ENCODE measurements at regions not wholly inside any gene's neighbourhood (a gene's known extent, or its start where the extent isn't known, plus 50 kb on each side); places are given as distances from the start of the nearest gene placed in this dataset.

DNA sequence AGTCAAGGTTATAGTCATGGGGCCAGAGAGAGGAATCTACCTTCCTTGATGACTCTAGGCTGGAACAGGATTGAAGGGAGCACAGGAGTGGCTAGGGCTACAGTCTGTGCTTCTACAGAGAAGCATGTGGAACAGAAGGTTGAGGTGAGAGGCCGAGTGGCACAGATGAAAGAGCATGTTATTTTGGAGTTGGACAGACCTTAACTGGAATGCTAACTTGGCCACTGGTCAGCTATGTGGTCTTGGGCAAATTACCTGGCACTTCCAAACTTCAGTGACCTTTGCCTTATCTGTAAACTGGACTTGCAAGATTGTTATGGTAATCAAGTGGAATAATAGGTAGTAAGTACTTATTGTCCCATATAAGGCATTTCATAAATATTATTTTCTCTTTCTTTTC lies 252.7 kb downstream of the KCNRG start:
- Histone ChIP-seq H3K4me1 (ENCODE audit: control insufficient read depth, insufficient read depth, low read length) (no peaks in the 10 kb centered on the region), H3K27ac (ENCODE audit: low read length) (no peak overlapping the region), H3K9me3 (ENCODE audit: control insufficient read depth, low read depth, low read length) (no peaks in the 10 kb centered on the region), H3K4me3 (ENCODE audit: low read length) (no peak overlapping the region), H3K36me3 (ENCODE audit: control insufficient read depth, insufficient read depth, low read length) (no peaks in the 10 kb centered on the region), H3K27me3 (ENCODE audit: control insufficient read depth, insufficient read depth, low read length) (no peaks in the 10 kb centered on the region)
- WGBS (ENCODE audit: insufficient coverage, low lambda C conversion rate): 67% methylated on average over 1 of the region's 1 CpG
- DNase-seq: no peak

DNA sequence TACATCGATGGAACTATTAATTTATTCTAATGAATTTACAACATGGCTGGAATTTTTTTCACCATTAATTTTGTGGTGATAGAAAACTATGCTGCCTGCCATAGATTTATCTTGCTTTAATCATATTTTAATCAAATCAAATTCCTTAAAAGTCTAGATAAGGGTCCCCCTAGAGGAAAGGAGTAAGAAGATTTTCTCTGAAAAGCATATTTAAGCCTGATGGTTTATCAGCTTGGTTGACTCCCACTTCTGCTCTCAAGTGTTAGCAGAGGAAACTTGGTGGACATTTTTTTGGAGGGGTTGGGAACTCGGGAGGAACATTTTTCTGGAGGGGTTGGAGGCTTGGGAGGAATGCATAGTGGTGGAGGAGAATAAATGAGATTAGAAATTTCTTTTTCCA lies 253.3 kb downstream of the KCNRG start:
- Histone ChIP-seq H3K27ac (ENCODE audit: low read length) (no peak overlapping the region), H3K9me3 (ENCODE audit: control insufficient read depth, low read depth, low read length) (no peaks in the 10 kb centered on the region), H3K36me3 (ENCODE audit: control insufficient read depth, insufficient read depth, low read length) (no peaks in the 10 kb centered on the region), H3K4me3 (ENCODE audit: low read length) (no peak overlapping the region), H3K4me1 (ENCODE audit: control insufficient read depth, insufficient read depth, low read length) (no peaks in the 10 kb centered on the region), H3K27me3 (ENCODE audit: control insufficient read depth, insufficient read depth, low read length) (no peaks in the 10 kb centered on the region)
- DNase-seq: no peak
- WGBS (ENCODE audit: insufficient coverage, low lambda C conversion rate): no CpG with 5 or more reads among the region's 2 CpGs

DNA sequence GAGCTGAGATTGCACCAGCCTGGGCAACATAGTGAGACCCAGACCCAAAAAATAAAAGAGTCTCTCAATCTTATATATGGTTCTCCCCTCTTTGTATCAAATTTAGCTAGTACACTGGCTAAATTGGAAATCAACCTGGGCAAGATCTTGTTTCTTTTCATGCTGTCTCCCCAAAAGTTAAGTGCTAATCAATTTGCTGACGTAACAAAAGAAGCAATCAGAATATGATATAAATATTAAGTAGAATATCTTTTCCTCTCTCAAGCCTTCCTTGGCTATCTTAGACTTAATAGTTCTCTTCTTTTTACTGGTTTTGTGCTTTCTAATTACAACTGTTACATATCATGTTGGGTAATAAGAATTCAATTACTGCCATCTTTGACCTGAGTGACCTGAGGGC lies 258.9 kb downstream of the KCNRG start:
- Histone ChIP-seq H3K4me3 (ENCODE audit: low read length) (no peak overlapping the region), H3K36me3 (ENCODE audit: control insufficient read depth, insufficient read depth, low read length) (no peaks in the 10 kb centered on the region), H3K27me3 (ENCODE audit: control insufficient read depth, insufficient read depth, low read length) (no peaks in the 10 kb centered on the region), H3K4me1 (ENCODE audit: control insufficient read depth, insufficient read depth, low read length) (no peaks in the 10 kb centered on the region), H3K27ac (ENCODE audit: low read length) (no peak overlapping the region), H3K9me3 (ENCODE audit: control insufficient read depth, low read depth, low read length) (no peaks in the 10 kb centered on the region)
- no peak for DNase-seq
- 100% methylated on average over 1 of the region's 1 CpG for WGBS (ENCODE audit: insufficient coverage, low lambda C conversion rate)

GRCh38 chr13:50275392-50276063 lies 260.3 kb downstream of the KCNRG start:
- H3K36me3 ChIP-seq (ENCODE audit: control insufficient read depth, insufficient read depth, low read length): no peaks in the 10 kb centered on the region
- no peak overlapping the region for H3K4me3 ChIP-seq (ENCODE audit: low read length)
- H3K27ac ChIP-seq (ENCODE audit: low read length): no peak overlapping the region
- no peaks in the 10 kb centered on the region for H3K9me3 ChIP-seq (ENCODE audit: control insufficient read depth, low read depth, low read length)
- H3K27me3 ChIP-seq (ENCODE audit: control insufficient read depth, insufficient read depth, low read length): no peaks in the 10 kb centered on the region
- WGBS (ENCODE audit: insufficient coverage, low lambda C conversion rate): no CpG with 5 or more reads among the region's 1 CpG
- no peaks in the 10 kb centered on the region for H3K4me1 ChIP-seq (ENCODE audit: control insufficient read depth, insufficient read depth, low read length)
- DNase-seq: peak; percentile 19 to 28

DNA sequence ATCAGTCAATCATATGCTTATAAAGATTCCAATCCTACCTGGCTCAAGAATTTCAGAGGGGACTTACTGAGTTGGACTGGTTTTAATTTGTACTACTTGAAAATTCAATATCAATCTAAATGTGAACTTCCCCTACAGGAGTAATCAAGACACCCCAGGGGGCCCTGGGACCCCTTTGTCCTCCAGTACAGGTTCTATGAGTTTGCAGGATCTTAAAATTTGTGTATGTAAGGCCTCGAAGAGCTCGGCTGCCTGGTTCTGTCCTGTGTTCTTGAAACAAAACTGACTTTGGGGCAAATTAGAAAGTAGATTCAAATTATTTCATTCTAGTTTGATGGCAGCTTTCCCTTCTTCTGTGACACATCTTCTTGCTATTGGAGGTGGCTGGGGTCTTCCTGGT lies 261.3 kb downstream of the KCNRG start:
- WGBS (ENCODE audit: insufficient coverage, low lambda C conversion rate): no CpG with 5 or more reads among the region's 2 CpGs
- H3K9me3 ChIP-seq (ENCODE audit: control insufficient read depth, low read depth, low read length): no peaks in the 10 kb centered on the region

GRCh38 chr13:50277127-50277526 lies 261.9 kb downstream of the KCNRG start:
- DNase-seq: no peak
- Histone ChIP-seq H3K27me3 (ENCODE audit: control insufficient read depth, insufficient read depth, low read length) (no peaks in the 10 kb centered on the region), H3K27ac (ENCODE audit: low read length) (no peak overlapping the region), H3K9me3 (ENCODE audit: control insufficient read depth, low read depth, low read length) (no peaks in the 10 kb centered on the region), H3K4me3 (ENCODE audit: low read length) (no peak overlapping the region), H3K36me3 (ENCODE audit: control insufficient read depth, insufficient read depth, low read length) (no peaks in the 10 kb centered on the region), H3K4me1 (ENCODE audit: control insufficient read depth, insufficient read depth, low read length) (no peaks in the 10 kb centered on the region)
- WGBS (ENCODE audit: insufficient coverage, low lambda C conversion rate): no CpG with 5 or more reads among the region's 6 CpGs

More for the DNA sequence above, 261.3 kb downstream of the KCNRG start:
- Histone ChIP-seq H3K27ac (ENCODE audit: low read length) (no peak overlapping the region), H3K36me3 (ENCODE audit: control insufficient read depth, insufficient read depth, low read length) (no peaks in the 10 kb centered on the region), H3K4me3 (ENCODE audit: low read length) (no peak overlapping the region), H3K4me1 (ENCODE audit: control insufficient read depth, insufficient read depth, low read length) (no peaks in the 10 kb centered on the region), H3K27me3 (ENCODE audit: control insufficient read depth, insufficient read depth, low read length) (no peaks in the 10 kb centered on the region)
- no peak for DNase-seq

- 90% methylated on average over 2 of the region's 7 CpGs for WGBS (ENCODE audit: insufficient coverage, low lambda C conversion rate)
- H3K4me1 ChIP-seq (ENCODE audit: control insufficient read depth, insufficient read depth, low read length): no peaks in the 10 kb centered on the region
- no peak overlapping the region for H3K27ac ChIP-seq (ENCODE audit: low read length)
- no peak overlapping the region for H3K4me3 ChIP-seq (ENCODE audit: low read length)
- DNase-seq: no peak
- no peaks in the 10 kb centered on the region for H3K9me3 ChIP-seq (ENCODE audit: control insufficient read depth, low read depth, low read length)
- no peaks in the 10 kb centered on the region for H3K27me3 ChIP-seq (ENCODE audit: control insufficient read depth, insufficient read depth, low read length)
- H3K36me3 ChIP-seq (ENCODE audit: control insufficient read depth, insufficient read depth, low read length): no peaks in the 10 kb centered on the region
Observed at GRCh38 chr13:50277906-50278305, 262.7 kb downstream of the KCNRG start.

DNA sequence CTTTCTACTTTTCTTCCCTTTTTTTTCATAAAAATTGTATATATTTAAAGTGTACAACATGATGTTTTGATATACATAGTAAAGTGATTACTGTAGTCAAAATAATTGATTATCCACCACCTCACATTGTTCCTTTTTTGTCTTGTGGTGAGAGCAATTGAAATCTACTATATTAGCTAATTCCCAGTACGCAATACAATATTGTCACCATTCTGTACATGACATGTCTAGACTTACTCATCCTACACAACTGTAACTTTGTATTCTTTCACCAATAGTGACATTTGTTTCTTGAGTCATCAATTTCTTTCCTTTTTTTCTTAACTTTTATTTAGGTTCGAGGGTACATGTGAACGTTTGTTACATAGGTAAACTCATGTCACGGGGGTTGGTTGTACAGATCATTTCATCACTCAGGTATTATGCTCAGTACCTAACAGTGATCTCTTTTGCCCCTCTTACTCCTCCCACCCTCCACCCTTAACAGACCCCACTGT lies 265.2 kb downstream of the KCNRG start:
- Histone ChIP-seq H3K4me1 (ENCODE audit: control insufficient read depth, insufficient read depth, low read length) (no peaks in the 10 kb centered on the region), H3K27ac (ENCODE audit: low read length) (no peak overlapping the region), H3K9me3 (ENCODE audit: control insufficient read depth, low read depth, low read length) (no peaks in the 10 kb centered on the region), H3K4me3 (ENCODE audit: low read length) (no peak overlapping the region), H3K36me3 (ENCODE audit: control insufficient read depth, insufficient read depth, low read length) (no peaks in the 10 kb centered on the region), H3K27me3 (ENCODE audit: control insufficient read depth, insufficient read depth, low read length) (no peaks in the 10 kb centered on the region)
- 94% methylated on average over 3 of the region's 4 CpGs for WGBS (ENCODE audit: insufficient coverage, low lambda C conversion rate)
- DNase-seq: no peak

- no peaks in the 10 kb centered on the region for H3K9me3 ChIP-seq (ENCODE audit: control insufficient read depth, low read depth, low read length)
- DNase-seq: no peak
- H3K36me3 ChIP-seq (ENCODE audit: control insufficient read depth, insufficient read depth, low read length): no peaks in the 10 kb centered on the region
- no peak overlapping the region for H3K4me3 ChIP-seq (ENCODE audit: low read length)
- no peaks in the 10 kb centered on the region for H3K4me1 ChIP-seq (ENCODE audit: control insufficient read depth, insufficient read depth, low read length)
- H3K27ac ChIP-seq (ENCODE audit: low read length): no peak overlapping the region
- no peaks in the 10 kb centered on the region for H3K27me3 ChIP-seq (ENCODE audit: control insufficient read depth, insufficient read depth, low read length)
Observed at GRCh38 chr13:50282016-50282415, 266.8 kb downstream of the KCNRG start.

- Histone ChIP-seq H3K4me3 (ENCODE audit: low read length) (no peak overlapping the region), H3K36me3 (ENCODE audit: control insufficient read depth, insufficient read depth, low read length) (no peaks in the 10 kb centered on the region), H3K27me3 (ENCODE audit: control insufficient read depth, insufficient read depth, low read length) (no peaks in the 10 kb centered on the region), H3K9me3 (ENCODE audit: control insufficient read depth, low read depth, low read length) (no peaks in the 10 kb centered on the region), H3K4me1 (ENCODE audit: control insufficient read depth, insufficient read depth, low read length) (no peaks in the 10 kb centered on the region), H3K27ac (ENCODE audit: low read length) (no peak overlapping the region)
- no CpG with 5 or more reads among the region's 2 CpGs for WGBS (ENCODE audit: insufficient coverage, low lambda C conversion rate)
- DNase-seq: no peak
Observed at GRCh38 chr13:50283017-50283416, 267.8 kb downstream of the KCNRG start.

GRCh38 chr13:50284540-50284939 lies 269.3 kb downstream of the KCNRG start:
- Histone ChIP-seq H3K9me3 (ENCODE audit: control insufficient read depth, low read depth, low read length) (no peaks in the 10 kb centered on the region), H3K27ac (ENCODE audit: low read length) (no peak overlapping the region), H3K4me1 (ENCODE audit: control insufficient read depth, insufficient read depth, low read length) (no peaks in the 10 kb centered on the region), H3K36me3 (ENCODE audit: control insufficient read depth, insufficient read depth, low read length) (no peaks in the 10 kb centered on the region), H3K4me3 (ENCODE audit: low read length) (no peak overlapping the region), H3K27me3 (ENCODE audit: control insufficient read depth, insufficient read depth, low read length) (no peaks in the 10 kb centered on the region)
- no peak for DNase-seq
- no CpG with 5 or more reads among the region's 2 CpGs for WGBS (ENCODE audit: insufficient coverage, low lambda C conversion rate)
